ENCODE measurements at regions not wholly inside any gene's neighbourhood (a gene's known extent, or its start where the extent isn't known, plus 50 kb on each side); places are given as distances from the start of the nearest gene placed in this dataset.

DNA sequence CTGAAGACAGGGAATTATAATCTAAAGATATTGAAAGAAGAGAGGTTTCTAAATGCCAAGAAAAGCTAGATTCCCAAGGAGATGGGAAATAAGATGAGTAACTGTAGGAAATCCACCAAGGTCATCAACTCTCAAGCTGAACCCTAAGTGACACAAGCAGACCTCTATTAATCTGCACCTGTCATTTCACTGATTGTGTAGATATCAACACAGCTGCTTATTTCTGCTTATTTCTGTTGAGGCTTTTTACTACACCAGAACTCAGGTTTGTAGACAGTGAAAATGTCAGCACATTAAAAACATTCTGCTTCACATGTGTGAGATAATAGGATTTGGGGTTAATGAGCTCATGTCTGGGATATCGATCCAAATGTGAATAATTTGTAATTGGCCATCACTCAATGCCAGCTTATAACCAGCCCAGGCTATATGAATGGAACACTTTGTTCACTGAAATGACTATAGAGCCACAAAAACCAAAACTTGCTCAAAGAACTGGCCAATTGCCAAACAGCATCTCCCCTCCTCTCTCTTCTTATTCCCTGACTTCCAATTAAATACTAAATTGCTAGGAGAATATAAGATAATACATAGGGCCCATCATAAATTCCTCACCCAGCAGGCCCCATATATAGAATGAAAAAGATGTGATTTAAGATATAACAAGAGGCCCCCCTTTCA is 188.7 kb upstream of the ARID2 start:
- Mint-ChIP-seq H3K27me3 (peaks cover 6% of the 10 kb centered on the region), H3K4me1 (no peaks in the 10 kb centered on the region), H3K4me3 (no peak overlapping the region), H3K27ac (no peak overlapping the region), H3K9me3 (peaks cover under 1% of the 10 kb centered on the region), H3K36me3 (no peaks in the 10 kb centered on the region)
- ATAC-seq, result no peak

DNA sequence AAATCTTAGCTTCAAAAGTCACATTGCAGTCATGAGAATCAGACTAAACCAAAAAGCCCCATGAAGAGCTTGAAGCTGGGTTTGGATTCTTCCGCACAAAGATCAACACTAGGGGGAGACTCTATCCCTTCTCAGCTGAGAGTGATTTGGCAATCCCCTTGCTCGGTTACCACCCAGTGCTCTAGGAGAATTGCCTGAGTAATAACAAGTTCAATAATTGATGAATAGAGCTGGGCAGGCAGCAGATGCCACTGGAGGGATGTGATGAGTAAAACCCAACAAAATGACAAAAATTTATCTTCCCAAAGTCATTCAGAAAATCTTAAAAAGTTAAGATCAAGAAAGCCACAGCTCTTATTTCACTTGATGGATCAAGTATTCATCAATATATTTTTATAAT is 185.6 kb upstream of the ARID2 start:
- Mint-ChIP-seq H3K4me1 (no peaks in the 10 kb centered on the region), H3K4me3 (no peak overlapping the region), H3K27me3 (no peaks in the 10 kb centered on the region), H3K9me3 (no peaks in the 10 kb centered on the region), H3K27ac (no peak overlapping the region), H3K36me3 (no peaks in the 10 kb centered on the region)
- peak; percentile 88 for ATAC-seq

DNA sequence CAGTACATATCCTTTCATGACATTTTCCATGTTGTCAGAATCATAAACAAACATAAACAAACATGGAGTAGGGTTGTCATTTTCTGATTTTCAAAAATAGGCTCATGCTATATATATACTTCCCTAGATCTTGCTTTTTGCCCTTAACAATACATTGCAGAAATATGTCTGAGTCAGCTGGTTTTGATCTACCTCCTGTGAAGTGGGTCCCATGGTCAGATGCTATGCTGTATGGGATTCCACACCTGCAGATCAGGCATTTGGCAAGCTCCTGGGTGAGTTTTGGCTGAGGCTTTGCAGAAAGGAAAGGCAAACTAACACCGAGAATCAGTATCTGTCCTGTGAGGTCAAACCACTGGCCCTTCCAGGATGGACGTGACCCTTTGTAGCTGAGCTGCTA is 183.0 kb upstream of the ARID2 start:
- no peaks in the 10 kb centered on the region for H3K27me3 Mint-ChIP-seq
- H3K36me3 Mint-ChIP-seq, result no peaks in the 10 kb centered on the region
- H3K4me1 Mint-ChIP-seq, result no peaks in the 10 kb centered on the region
- no peak for ATAC-seq
- no peaks in the 10 kb centered on the region for H3K9me3 Mint-ChIP-seq
- H3K27ac Mint-ChIP-seq, result no peak overlapping the region
- no peak overlapping the region for H3K4me3 Mint-ChIP-seq

DNA sequence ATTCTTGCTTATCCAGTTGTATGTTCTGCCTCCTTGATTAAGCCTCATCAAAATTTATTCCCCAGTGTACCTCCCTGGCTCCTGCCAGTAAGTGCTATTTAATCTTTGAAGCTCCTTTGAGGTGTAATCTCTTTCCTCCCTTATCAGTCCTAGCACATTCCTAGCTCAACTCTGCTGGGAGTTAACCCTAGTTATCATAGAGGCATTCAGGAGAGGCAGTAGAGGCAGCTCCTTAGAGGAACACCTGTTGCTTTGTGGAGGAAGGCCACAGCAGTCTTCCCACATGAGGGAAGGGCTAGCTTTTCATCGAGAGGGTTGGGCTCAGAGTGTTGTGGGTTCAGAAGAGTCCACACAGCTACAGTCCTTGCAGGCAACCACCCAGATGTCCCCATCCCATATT is 182.4 kb upstream of the ARID2 start:
- Mint-ChIP-seq H3K36me3 (no peaks in the 10 kb centered on the region), H3K9me3 (no peaks in the 10 kb centered on the region), H3K27ac (no peak overlapping the region), H3K27me3 (no peaks in the 10 kb centered on the region), H3K4me3 (no peak overlapping the region), H3K4me1 (no peaks in the 10 kb centered on the region)
- no peak for ATAC-seq

DNA sequence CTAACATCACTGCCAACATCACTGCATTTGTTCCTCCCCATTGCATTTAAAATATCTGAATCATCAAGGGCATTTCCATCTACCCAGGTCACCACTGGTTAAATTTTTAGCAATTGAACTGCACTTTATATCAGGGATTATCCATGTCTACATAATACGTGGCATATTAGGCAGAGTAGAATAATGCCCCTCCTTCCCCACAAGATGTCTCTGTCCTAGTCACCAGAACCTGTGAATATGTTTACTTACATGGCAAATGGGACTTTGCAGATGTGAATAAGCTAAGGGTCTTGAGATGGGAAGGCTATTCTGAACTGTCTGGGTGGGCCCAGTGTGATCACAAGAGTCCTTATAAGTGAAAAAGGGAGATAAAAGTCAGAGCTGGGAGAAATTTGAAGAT is 181.7 kb upstream of the ARID2 start:
- Mint-ChIP-seq H3K36me3 (no peaks in the 10 kb centered on the region), H3K27ac (no peak overlapping the region), H3K4me3 (no peak overlapping the region), H3K27me3 (no peaks in the 10 kb centered on the region), H3K4me1 (no peaks in the 10 kb centered on the region), H3K9me3 (no peaks in the 10 kb centered on the region)
- ATAC-seq, result no peak

DNA sequence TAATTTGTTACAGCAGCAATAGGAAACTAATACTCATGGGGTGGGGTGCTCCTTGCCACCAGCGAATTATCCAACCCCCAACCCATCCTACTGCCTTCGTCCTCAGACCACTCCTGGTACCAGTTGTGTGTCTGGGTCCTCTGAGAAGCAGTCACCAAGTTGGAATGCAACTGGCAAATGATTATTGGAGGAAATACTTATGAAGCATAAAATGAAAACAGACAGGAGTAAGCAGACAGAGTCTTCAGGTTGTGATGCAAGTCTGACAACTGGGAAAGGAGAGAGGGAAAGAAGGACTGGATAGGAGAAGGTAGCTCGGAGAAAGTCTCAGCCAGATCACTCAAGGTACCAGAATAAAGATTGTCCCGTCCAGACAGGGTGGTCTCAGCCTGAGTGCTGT is 181.1 kb upstream of the ARID2 start:
- no peaks in the 10 kb centered on the region for H3K36me3 Mint-ChIP-seq
- H3K27me3 Mint-ChIP-seq, result no peaks in the 10 kb centered on the region
- no peak overlapping the region for H3K4me3 Mint-ChIP-seq
- no peak for ATAC-seq
- H3K9me3 Mint-ChIP-seq, result no peaks in the 10 kb centered on the region
- H3K27ac Mint-ChIP-seq, result no peak overlapping the region
- H3K4me1 Mint-ChIP-seq, result no peaks in the 10 kb centered on the region

DNA sequence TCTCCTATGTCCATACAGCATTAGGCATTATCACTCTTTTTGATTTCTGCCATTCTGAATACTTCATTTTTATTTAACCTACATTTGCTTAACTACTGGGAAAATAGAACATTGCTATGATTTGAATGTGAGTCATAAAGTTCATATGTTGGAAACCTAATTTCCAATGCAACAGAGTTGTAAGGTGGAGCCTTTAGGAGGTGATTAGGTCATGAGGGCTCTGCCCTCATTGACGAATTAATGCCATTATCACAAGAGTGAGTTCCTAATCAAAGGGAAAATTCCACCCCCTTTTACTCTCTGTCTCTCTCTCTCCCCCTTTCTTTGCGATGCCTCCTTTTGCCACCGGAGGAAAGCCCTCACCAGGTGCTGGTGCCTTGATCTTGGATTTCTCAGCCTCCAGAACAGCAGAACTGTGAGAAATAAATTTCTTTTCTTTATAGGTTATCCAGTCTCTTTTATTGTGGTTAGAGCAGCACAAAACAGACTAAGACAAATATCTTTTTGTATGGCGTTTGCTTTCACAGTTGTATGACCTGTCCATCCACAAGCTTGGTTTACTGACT is 180.1 kb upstream of the ARID2 start:
- no peaks in the 10 kb centered on the region for H3K27me3 Mint-ChIP-seq
- no peaks in the 10 kb centered on the region for H3K36me3 Mint-ChIP-seq
- no peaks in the 10 kb centered on the region for H3K9me3 Mint-ChIP-seq
- no peaks in the 10 kb centered on the region for H3K4me1 Mint-ChIP-seq
- ATAC-seq, result no peak
- H3K4me3 Mint-ChIP-seq, result no peak overlapping the region
- H3K27ac Mint-ChIP-seq, result no peak overlapping the region

DNA sequence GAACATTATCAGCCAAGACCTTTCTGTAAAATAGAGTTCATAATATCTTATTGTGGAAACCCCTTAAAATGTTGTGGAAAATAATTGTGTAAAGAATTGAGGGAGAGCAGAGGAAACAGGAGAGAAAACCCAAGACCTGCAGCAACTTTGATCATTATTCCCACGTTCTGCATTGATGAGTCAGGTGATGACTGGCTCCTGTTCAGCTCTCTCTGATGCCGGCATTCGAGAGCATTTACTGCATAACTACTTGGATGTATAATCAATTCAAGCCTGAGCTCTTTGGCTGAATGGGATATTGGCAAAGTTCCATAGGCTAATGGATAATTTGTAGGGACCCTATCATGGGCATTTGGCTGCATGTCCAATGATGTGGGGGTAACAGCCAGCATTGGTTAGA is 176.3 kb upstream of the ARID2 start:
- H3K9me3 Mint-ChIP-seq, result no peaks in the 10 kb centered on the region
- no peak for ATAC-seq
- no peaks in the 10 kb centered on the region for H3K4me1 Mint-ChIP-seq
- no peak overlapping the region for H3K4me3 Mint-ChIP-seq
- H3K36me3 Mint-ChIP-seq, result no peaks in the 10 kb centered on the region
- no peaks in the 10 kb centered on the region for H3K27me3 Mint-ChIP-seq
- no peak overlapping the region for H3K27ac Mint-ChIP-seq

DNA sequence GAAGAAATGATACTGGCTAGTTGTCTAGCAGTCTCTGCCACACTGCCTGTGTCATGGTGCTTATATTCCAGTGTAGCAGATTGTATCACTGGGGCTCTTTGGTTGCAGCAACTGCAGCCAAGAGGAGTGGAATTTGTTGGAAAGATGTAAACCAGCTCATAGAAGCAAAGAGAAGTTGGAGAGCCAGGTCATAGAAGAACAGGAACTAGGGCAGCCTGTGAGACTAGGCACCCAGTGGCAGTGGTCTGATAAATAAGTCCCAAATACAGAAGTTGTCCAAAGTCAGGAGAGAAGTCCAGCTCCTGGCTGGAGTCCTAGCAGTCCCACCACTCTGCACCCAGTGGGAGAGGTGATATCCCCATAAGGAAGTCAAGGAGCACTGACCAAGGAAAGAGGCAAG is 172.5 kb upstream of the ARID2 start:
- H3K27ac Mint-ChIP-seq, result no peak overlapping the region
- peaks cover 2% of the 10 kb centered on the region for H3K9me3 Mint-ChIP-seq
- H3K27me3 Mint-ChIP-seq, result no peaks in the 10 kb centered on the region
- H3K4me1 Mint-ChIP-seq, result no peaks in the 10 kb centered on the region
- H3K4me3 Mint-ChIP-seq, result no peak overlapping the region
- no peaks in the 10 kb centered on the region for H3K36me3 Mint-ChIP-seq
- ATAC-seq, result no peak

DNA sequence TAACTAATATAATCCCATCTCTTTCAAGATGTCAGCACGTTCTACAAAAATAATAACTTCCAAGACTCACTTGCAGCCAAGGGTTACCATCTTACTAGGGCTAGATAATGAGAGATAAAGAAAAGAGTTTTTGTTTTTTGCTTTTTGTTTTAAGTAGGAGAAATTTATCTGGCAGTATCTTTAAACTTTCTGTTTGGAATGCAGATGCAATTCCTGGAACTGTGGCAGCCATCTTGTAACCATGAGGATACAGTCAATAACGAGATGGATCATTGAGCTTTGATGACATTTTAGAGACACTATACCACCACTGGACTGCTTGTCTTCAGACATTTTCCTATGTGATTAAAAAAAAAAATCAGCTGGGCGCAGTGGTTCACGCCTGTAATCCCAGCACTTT is 171.2 kb upstream of the ARID2 start:
- Mint-ChIP-seq H3K36me3 (no peaks in the 10 kb centered on the region), H3K4me1 (no peaks in the 10 kb centered on the region), H3K27ac (no peak overlapping the region), H3K9me3 (peaks cover 2% of the 10 kb centered on the region), H3K27me3 (no peaks in the 10 kb centered on the region), H3K4me3 (no peak overlapping the region)
- ATAC-seq, result no peak

DNA sequence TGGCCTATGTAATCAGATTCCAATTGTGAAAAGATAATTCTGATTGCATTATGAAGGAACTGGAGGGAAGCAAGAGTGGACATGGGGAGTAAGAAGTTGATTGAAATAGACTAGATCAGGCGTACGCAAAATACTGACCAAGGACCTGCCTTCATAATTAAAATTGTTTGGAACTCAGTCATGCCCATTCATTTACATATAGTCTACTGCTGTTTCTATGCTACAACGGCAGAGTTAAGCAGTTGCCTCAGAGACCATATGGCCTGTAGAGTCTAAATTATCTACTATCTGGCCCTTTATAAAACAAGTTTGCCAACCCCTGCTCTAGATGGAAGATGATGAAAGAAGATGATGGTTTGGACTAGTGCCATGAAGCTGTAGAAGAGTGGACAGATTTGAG is 170.0 kb upstream of the ARID2 start:
- ATAC-seq, result no peak
- Mint-ChIP-seq H3K36me3 (no peaks in the 10 kb centered on the region), H3K4me1 (no peaks in the 10 kb centered on the region), H3K4me3 (no peak overlapping the region), H3K9me3 (peaks cover 2% of the 10 kb centered on the region), H3K27ac (no peak overlapping the region), H3K27me3 (no peaks in the 10 kb centered on the region)

DNA sequence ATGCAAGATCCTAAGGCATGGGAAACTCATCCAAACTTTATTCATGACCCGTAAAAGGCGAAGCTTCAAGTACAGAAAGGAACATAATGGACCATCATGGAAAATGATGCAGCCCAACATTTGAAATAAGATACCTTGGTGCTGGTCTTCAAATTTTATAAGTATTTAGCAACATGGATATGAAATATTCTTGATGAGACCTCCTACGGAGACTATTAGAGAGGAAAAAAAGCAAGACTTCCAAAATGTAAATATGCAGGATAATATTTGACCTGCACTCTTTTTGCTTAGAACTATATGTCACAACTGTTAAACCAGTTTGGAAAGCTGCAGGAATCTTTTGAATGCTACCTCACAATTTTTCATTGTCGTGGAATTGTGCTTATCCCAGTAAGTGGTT is 168.8 kb upstream of the ARID2 start:
- Mint-ChIP-seq H3K36me3 (no peaks in the 10 kb centered on the region), H3K27ac (no peak overlapping the region), H3K9me3 (peaks cover 2% of the 10 kb centered on the region), H3K27me3 (no peaks in the 10 kb centered on the region), H3K4me1 (no peaks in the 10 kb centered on the region), H3K4me3 (no peak overlapping the region)
- ATAC-seq, result no peak

DNA sequence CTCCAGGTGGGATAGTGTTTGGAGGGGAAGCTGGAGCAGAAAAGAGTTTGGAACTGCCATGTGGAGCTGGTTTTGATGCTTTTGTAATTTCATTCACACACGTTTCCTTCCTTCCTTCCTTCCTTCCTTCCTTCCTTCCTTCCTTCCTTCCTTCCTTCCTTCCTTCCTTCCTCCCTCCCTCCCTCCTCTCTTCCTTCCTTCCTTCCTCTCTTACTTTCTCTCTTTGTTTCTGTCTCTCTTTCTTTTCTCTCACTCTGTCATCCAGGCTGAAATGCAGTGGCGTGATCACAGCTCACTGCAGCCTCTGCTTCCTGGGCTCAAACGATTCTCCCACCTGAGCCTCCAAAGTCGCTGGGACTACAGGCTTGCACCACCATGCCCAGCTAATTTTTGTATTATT is 168.0 kb upstream of the ARID2 start:
- H3K27me3 Mint-ChIP-seq, result no peaks in the 10 kb centered on the region
- ATAC-seq, result no peak
- H3K4me1 Mint-ChIP-seq, result no peaks in the 10 kb centered on the region
- H3K27ac Mint-ChIP-seq, result no peak overlapping the region
- no peaks in the 10 kb centered on the region for H3K36me3 Mint-ChIP-seq
- H3K9me3 Mint-ChIP-seq, result peaks cover 2% of the 10 kb centered on the region
- no peak overlapping the region for H3K4me3 Mint-ChIP-seq

DNA sequence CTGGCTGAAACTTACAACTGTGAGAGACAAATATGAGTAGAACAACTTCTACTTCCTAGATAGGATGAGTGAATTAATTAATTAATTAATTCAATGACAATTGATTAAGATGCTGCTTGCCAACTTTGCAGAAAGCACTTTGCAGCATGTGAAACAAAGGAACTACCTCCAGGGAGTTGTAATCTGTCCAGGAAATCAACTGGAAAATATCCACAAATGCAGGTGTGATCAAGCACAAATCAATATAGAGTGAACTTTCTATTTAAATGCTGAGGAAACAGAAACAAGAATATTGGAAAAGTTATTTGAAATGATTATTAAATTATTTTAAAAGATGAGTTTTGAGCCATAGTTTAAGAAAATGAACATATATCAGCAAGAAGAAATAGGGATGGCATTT is 163.9 kb upstream of the ARID2 start:
- Mint-ChIP-seq H3K27me3 (no peaks in the 10 kb centered on the region), H3K4me1 (peaks cover 6% of the 10 kb centered on the region), H3K4me3 (no peak overlapping the region), H3K9me3 (peaks cover 2% of the 10 kb centered on the region), H3K27ac (no peak overlapping the region), H3K36me3 (no peaks in the 10 kb centered on the region)
- ATAC-seq, result no peak

DNA sequence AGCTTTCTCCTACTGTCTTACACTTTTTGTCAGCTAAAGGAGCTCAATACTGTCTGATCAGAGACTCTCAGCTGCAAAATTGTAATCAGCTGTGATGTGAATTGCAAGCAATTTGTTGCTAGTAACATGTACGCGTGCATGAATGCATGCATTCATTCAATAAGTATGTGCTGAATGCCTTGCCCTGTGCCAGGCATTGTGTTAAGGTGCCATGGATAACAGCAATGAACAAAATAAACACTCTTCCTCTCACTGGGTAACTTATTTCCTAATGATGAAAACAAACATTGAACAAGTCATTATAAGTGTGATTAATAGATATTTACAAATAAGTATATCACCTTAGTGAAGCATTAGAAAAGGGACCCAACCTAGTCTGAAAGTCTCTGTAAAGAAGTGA is 163.2 kb upstream of the ARID2 start:
- Mint-ChIP-seq H3K4me1 (peaks cover 6% of the 10 kb centered on the region), H3K9me3 (peaks cover 2% of the 10 kb centered on the region), H3K27ac (no peak overlapping the region), H3K36me3 (no peaks in the 10 kb centered on the region), H3K27me3 (no peaks in the 10 kb centered on the region), H3K4me3 (no peak overlapping the region)
- ATAC-seq, result no peak

DNA sequence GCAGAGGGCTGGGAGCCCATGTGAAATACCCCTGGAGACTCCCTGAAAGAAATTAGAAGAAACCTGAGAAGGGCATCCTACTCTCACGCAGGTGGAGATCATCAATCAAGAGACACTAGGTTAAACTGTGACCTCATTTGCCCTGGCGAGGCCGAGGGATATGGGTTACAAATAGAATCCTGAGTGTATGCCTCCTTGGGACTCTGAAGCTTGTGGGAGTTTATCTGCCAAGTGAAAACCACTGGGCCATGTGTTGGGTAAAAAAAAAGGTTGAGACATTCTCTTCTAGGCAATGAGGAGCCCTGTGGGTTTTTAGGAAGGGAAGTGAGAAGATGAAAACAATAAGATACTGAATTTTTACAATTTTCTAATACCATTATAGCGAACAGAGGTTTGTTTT is 160.7 kb upstream of the ARID2 start:
- H3K27ac Mint-ChIP-seq, result no peak overlapping the region
- H3K4me1 Mint-ChIP-seq, result peaks cover 6% of the 10 kb centered on the region
- H3K27me3 Mint-ChIP-seq, result no peaks in the 10 kb centered on the region
- no peak overlapping the region for H3K4me3 Mint-ChIP-seq
- ATAC-seq, result peak; percentile 16
- H3K9me3 Mint-ChIP-seq, result no peaks in the 10 kb centered on the region
- H3K36me3 Mint-ChIP-seq, result no peaks in the 10 kb centered on the region

DNA sequence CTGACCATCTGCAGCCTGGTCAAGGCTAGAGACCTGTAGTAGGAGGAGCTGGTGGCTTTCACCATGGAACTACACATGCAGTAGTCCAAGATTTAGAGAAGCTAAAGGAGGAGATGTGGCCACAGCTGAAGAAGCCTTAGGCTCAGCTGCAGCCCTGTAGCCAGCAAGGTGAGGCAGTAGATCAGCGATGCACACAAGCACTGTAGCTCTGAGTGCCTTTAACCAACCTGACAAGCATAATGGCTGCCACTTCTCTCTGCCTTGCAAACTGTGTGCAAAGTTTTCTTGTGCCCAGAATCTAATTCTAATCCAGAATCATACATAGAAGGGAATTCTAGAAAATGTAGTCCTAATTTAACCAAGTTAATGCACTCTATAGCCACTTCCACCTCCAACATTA is 159.0 kb upstream of the ARID2 start:
- no peak overlapping the region for H3K4me3 Mint-ChIP-seq
- no peaks in the 10 kb centered on the region for H3K9me3 Mint-ChIP-seq
- H3K4me1 Mint-ChIP-seq, result peaks cover 16% of the 10 kb centered on the region
- H3K27ac Mint-ChIP-seq, result no peak overlapping the region
- no peaks in the 10 kb centered on the region for H3K36me3 Mint-ChIP-seq
- ATAC-seq, result no peak
- no peaks in the 10 kb centered on the region for H3K27me3 Mint-ChIP-seq
